Mucosa of gallbladder (tissue), 1 donor: ENCODE measurements at regions not wholly inside any gene's neighbourhood (a gene's known extent, or its start where the extent isn't known, plus 50 kb on each side); places are given as distances from the start of the nearest gene placed in this dataset.

Experiments
- DNase-seq: peaks from one replicate; pipeline ENCODE4 v3.0.0-alpha.2; 2020; ENCODE audit warnings: low spot score
- donor health status: DM: no; HTN: no; CAD: no.

DNA sequence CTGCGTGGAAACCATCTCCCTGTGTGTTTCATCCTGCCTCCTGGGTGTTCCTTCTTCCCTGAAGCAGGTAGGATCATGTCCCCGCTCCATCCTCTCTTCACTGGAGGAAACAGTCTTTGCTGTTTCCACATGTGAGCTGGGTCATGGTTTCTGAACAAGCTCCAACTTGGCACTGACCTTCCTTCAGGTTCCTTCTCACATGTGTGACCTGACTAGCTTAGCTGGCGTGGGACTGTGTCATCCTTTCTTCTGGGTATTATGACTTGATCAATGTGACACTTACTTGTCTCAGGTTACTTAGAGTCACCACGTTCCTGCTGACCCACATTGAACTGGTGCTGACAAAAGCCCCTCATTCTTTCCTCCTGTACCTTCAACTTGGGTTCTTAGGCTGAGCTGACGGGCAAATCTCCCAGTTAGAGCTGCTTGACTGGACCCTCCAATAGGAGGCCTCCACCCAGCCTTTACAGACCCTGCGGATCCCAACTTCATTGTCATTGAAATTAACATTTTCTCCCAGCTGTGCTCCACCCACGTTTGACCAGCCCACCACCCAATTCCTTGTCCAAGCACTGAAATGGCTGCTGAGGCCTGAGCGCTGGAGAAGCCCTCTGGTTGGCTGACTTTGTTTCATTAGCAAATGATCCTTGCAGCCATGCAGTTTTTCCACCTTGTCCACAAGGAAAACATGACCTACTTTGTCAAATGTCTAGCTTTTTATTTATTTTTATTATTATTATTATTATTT is 128.1 kb downstream of the DDX1 start:
- DNase-seq = no peak

GRCh38 chr2:15720561-15721307 is 129.1 kb downstream of the DDX1 start:
- no peak for DNase-seq

DNA sequence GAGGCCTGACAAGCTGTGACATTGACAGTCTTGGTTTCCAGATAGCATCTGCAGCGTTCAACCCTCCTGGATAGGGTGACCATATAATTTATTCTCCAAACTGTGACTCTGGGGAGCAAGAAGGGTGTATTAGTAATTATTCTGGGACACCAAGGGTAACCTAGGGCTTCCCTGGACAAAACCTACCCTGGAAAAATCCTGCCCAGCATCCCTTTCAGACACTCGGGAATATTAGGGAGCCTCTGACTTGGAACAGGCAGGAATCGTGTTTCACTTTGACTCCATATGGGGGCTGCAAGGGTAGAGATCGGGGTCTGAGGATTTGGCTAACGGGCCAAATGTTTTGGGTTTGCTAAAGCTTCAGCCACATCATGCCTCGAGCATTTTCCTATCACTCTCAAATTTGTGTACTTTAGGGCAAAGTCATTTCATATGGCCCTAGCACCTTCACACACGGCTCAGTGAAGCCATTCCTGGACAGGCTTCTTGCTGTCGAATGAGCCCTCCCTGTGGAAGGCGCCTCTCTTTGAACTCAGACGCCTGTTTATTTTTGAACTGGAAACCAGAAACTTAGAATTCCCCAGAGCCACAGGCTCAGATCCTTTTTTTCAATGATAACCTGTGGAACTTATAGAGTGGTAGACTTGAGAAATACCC is 129.9 kb downstream of the DDX1 start:
- DNase-seq = no peak

GRCh38 chr2:15722980-15723379 is 131.3 kb downstream of the DDX1 start:
- no peak for DNase-seq

GRCh38 chr2:15724235-15724634 is 132.6 kb downstream of the DDX1 start:
- no peak for DNase-seq

GRCh38 chr2:15725101-15725781 is 133.6 kb downstream of the DDX1 start:
- no peak for DNase-seq

DNA sequence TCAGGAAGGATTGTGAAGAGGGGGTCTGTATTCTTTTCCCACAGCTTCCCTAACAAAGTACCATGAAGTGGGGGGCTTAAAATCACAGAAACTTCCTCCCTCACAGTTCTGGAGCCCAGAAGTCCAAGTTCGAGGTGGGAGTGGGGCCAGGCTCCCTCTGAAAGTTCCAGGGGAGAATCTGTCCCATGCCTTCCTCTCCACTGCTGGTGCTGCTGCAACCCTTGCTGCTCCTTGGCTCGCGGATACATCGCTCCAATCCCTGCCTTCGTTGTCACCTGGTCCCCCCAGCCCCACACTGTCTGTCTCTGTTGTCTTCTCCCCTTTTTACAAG is 134.1 kb downstream of the DDX1 start:
- no peak for DNase-seq

GRCh38 chr2:15726321-15727057 is 134.8 kb downstream of the DDX1 start:
- DNase-seq = no peak

DNA sequence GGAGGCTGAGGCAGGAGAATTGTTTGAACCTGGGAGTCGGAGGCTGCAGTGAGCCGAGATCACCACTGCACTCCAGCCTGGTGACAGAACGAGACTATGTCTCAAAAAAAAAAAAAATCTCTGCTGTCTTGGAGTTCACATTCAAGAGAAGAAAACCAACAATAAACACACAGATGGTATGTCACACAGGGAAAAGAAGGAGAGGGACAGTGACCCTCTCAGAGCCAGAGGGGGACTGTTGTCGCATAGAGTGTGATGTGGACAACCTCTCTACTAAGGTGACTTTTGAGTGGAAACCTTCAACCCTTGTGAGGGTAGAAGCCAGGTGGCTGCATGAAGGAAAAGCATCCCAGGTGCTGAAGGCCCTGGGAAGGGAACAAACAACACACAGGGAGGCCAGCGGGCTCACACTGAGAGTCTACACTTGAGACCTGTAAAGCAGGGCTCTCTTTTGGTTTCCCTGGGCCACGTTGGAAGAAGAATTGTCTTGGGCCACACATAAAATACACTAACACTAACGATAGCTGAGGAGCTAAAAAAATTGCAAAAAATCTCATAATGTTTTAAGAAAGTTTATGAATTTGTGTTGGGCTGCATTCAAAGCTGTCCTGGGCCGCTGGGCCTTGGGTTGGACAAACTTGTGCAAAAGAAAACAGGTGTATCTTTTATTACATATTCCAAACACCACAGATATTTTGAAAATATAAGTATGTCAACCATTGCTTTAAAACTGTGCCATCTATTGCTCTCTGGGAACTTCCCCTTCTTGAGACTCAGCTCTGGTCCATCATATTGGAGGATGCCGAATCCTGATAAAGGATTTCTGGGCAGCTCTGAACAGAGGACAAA is 136.0 kb downstream of the DDX1 start:
- no peak for DNase-seq

DNA sequence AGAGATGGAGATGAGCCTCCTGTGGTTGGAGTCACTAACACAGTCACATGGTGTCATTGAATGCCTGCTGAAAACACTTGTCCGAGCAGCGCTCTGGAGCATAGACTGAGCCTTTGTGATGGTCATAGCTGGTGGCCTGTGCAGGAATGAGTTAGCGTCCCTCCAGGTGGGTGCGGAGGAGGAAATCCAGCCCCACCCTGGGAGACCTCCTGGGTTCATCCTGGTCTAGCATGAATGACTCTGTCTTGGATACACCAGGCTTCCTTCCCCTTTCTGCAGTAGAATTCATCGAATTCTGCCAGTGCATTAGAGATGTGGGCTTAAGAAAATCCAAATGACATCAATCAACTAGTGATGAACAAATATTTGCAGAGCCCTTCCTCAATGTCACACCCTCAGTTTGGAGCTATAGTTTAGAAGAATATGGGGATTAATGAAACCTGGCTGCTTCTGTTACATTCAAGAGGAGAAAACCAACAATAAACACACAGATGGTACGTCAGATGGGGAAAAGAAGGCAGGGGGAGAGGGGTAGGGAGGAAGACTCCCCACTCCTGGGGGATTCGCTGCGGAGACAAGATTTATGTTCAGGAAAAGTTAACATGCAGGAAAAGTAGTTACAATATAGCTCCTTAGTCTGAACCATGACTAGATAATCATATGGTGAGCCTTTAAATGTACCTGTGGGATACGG is 136.7 kb downstream of the DDX1 start:
- no peak for DNase-seq

GRCh38 chr2:15729001-15729400 is 137.3 kb downstream of the DDX1 start:
- no peak for DNase-seq

- DNase-seq = no peak
Observed at GRCh38 chr2:15729709-15730544, 138.3 kb downstream of the DDX1 start.

DNA sequence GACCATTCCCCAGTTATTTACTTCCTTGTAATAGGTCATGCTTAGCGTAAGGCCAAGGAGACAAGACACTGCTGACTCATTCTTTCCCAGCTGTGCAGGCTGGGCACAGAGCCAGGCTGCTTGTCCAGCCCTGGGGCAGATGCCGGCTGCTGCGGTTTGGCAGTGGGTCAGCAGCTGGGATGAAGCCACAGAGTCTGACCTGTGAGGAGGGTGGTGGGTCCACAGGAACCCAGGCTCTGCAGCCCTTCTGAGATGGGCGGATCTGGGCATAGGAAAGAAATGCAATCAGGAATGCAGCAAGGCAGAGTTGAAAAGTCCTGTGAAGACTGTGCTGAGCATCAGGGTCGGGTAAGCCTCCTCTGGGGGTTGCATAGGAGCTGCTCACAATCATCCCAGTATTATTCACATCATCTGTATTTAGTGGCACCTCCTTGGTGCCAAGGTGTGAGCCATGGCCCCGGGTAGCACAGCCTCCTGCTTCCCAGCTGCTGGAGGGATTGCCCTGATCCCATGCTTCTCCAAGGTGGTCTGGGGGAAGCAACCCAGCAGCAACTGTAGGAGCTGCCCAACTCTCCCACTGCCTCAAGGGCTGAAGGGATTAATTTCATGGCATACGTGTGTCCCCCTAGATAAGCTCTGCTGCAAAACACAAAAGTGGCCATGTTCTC is 139.0 kb downstream of the DDX1 start:
- DNase-seq = peak; percentile 94

DNA sequence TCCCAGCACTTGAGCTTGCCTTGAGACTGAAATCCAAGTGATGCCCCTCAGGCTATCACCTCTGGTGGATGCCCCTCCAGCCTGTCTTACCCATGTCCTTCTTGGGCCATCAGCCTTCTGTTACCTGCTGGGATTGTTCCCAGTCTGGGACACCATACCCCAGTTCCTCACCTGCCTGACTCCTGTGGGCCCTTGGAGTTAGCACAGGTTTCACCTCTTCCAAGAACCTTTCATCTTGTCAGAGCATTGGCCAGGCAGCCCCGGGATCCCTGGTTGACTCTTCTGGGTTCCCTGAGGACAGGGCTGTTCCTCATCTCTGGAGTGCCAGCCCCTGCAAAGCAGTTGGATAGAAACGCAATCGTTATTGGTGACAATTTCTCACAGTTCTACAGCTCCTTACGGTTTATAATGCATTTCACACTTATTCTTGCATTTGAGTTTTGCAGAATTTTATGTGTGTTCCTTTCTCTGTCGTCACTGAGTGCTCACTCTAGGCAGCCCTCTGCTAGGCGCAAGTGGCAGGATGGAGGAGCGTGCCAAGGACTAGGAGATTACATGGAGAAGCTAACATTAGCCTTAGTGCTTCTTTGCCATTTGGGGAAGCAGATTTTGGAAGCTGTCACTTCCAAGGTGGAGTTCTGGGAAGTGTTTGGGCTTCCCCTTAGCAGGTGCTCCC is 139.7 kb downstream of the DDX1 start:
- no peak for DNase-seq

GRCh38 chr2:15731889-15732271 is 140.2 kb downstream of the DDX1 start:
- DNase-seq = no peak

GRCh38 chr2:15732341-15733077 is 140.8 kb downstream of the DDX1 start:
- no peak for DNase-seq
